HG03025 (cell line): ENCODE measurements at regions not wholly inside any gene's neighbourhood (a gene's known extent, or its start where the extent isn't known, plus 50 kb on each side); places are given as distances from the start of the nearest gene placed in this dataset.

Experiments
- ATAC-seq: cut with Tn5 transposase; IDR thresholded peaks from one replicate; pipeline ENCODE4 v1.9.1; 2021; ENCODE audit warnings: mild to moderate bottlenecking, moderate library complexity; ENCODE audit not compliant: unreplicated experiment, low FRiP score

DNA sequence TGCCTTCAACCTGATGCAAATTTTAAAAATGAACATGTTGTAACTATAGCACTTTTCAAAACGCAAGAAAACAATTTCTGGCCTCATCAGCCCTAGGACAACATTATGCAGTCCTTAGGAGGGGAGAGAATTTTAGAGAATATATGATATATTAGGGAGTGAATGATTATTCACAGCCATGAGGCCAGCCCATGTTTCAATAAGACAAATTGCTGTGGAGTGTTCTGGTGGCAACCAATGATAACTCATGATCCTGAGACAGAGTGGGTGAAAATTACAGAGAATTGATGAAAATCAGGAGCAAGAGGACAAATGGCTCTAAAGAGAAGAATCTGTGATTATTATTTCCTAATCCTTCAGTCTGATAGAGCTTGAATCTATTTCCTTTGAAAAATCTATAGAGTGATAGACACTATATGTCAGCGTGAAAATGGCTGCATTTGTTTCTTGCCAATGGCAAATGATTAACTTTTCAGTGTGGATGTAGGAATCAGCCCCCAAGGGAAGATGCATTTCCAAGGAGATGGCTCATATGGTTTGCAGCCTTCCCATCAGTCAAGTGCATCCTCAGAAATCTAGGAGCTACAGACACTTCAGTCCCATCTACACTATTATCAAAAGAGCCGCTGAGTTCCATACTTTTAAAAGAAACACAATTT is 761.0 kb upstream of the ARRDC4 start:
- ATAC-seq = no peak

DNA sequence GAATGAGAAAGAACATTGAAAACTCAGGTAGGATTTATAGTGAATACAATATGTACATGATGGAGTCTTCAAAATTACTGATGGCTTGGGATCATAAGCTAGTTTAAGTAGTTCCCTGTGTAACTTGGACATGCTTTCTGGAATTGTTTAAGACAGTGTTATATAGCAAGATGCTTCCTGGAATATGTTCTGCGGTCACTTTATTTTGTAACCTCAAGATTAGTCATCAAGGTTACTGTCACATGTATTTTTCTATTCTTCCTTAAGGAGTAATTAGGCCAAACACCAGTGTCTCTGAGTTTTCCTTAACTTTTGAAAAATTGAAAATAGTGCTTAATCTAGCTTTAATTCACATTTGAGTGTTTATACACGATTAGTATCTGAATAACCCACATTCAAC is 760.3 kb upstream of the ARRDC4 start:
- ATAC-seq = no peak

DNA sequence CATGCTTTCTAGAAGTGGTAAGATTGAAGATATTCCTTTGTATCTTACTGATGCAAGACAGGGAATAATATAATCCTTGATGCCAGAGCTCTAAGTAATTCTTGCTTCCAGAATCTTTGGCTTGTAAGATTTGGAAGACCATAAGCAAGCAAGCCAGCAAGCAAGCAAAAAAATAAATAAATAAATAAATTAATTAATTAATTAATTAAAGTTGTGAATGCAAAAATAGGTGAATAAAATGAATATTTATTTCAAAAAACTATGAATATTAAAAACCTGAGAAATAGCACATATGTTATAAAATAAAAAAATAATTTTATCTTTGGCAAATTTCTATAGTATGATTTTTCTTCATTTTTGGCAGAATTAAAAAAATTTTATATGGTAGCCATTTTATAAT is 750.2 kb upstream of the ARRDC4 start:
- no peak for ATAC-seq

DNA sequence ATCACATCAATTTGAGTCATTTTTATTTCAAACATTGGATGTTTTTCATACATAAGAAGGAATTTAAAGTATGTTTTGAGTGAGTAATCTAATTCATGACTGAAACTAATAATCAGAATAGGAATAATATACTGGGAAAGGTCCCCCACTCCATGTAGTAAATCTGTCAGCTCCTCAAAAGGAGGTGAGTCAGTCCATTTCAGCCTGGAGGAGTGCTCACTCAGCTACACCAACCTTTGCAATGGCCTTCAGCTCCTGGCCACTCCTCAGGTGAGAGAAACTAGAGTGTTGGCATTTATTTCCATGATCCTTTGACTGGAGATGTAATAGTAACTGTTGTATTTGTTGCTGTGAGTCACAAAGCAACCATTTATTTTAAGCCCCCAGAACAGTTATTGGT is 744.9 kb upstream of the ARRDC4 start:
- ATAC-seq = no peak

DNA sequence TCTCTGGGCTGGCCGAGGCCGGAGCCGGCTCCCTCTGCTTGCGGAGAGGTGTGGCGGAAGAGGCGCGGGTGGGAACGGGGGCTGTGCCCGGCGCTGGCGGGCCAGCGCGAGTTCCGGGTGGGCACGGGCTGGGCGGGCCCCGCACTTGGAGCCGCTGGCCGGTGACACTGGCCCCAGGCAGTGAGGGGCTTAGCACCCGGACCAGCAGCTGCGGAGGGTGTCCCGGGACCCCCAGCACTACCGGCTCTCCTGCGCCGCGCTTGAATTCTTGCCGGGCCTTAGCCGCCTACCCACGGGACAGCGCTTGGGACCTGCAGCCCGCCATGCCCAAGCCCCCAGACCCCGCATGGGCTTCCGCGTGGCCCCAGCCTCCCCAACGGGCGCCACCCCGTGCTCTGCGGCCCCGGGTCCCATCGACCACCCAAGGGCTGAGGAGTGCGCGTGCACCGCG is 736.3 kb upstream of the ARRDC4 start:
- no peak for ATAC-seq

DNA sequence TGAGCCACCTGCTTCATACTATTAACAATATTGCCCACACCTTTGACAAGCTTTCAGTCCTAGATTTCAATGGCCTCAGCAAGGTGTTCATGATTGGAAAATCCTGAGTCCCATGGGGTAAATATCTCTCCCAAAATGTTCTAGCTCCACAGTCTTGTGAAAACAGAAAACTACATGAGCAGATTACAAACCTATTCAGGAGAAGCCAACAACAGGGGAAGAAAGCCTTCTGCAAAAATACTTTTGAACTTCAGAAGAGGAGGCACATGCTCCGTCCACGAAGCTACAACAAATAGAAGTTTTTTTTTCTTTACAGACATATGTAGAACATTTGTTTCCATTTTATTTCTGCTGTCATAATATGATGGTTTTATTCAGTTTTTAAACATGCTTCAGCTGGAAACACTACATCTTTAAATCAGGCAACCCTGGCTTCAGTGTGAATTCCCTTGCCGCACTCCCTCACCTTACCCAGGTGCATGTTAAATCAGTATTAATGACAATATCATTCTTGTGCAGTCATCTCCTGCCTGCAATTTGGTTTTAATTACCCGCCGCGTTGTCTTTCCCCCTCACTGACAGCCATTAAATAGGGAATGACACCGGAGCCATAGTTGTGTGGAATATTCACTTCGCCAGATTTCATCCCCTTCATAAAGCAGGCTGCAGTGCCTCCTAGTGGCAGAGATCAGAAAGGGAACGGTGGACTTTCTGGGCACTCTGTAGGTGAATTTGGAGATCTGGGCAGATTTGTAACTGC is 725.5 kb upstream of the ARRDC4 start:
- ATAC-seq = no peak

DNA sequence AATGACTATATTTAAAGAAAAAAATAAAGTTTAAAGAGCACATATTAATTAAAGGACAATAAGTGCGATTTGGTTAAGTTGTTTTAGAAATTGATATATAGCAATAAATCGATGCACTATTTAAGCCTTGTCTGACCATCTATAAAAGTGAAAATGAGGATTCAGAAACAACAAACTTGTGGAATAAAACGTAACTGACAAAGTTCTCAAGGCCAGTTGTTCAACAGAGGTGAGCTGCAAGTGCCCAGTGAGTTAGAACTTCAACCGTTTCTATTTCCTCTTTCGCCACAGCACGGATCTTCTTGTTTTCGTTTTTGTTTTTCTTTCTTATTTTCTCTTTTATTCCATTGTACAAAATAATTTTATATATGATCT is 724.9 kb upstream of the ARRDC4 start:
- no peak for ATAC-seq

DNA sequence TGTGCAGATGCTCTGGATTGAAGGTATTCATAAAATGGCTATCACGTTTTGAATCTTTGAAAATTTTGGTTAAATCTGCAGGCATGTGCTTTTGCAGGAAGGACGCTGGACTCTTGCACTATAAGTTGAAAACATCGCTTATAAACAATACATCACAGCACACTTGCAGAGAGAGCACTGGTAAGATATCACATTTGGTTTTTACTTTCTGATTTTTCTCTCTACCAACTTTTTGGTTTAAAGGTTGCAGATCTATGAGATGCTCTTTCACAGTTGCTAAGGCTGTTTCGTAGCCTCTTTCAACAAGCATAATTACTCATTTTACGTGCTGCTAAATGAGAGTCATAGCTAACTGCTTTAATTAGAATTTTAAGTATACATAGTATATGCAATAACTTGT is 724.4 kb upstream of the ARRDC4 start:
- ATAC-seq = no peak

DNA sequence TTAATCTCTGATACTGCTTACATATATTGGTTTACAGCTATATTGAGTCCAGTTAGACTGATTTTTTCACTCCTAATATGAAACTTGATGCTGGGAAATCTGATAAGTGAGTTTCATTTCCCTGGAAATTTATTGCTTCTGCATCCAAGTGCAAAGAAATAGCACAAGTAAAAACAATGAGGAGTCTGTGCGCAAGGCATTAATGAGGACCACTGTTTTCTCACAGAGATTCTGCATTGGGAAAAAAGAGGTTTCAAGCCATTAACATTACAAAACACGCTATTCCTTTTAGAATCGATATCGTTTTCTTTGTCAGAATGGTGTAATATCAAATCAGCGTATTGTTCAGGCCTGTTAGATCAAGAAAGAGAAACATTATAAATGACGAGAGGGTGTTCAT is 723.3 kb upstream of the ARRDC4 start:
- no peak for ATAC-seq

DNA sequence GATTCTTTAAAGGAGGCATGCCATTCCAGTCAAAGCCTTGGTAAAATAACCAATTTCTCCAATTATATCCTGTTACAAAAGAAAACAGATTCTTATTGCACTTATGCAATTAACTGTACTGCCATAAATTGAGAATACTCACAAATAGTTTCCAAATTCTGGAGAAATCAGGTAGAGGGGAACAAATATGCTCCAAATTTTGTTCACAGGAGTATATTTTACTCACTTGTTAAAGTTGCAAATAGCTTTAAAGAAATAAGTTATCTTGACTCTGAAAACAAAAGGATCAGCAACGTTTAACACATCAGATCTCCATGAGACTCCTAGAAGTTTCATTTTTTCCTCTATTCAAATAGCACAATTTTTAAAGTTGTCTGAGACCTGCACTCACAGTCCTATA is 712.1 kb upstream of the ARRDC4 start:
- ATAC-seq = no peak

DNA sequence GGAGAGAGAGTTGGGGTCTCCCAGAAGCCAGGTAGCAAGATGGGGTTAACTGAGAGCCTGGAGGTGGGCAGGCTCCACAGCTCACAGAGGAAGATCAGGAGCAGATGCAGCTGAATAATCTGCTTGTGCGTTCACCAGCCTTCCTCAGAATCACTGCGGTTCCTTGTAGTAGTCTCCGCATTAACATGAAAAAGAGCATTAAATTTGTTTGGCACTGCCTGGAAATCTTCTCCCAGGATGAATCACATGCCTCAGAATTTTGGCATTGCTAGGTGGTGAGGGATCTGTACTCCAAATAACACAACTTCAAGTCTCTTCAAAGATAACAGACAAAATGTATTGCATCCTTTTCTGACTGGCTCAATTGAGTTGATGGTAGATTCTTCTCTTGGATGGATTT is 700.6 kb upstream of the ARRDC4 start:
- ATAC-seq = no peak

DNA sequence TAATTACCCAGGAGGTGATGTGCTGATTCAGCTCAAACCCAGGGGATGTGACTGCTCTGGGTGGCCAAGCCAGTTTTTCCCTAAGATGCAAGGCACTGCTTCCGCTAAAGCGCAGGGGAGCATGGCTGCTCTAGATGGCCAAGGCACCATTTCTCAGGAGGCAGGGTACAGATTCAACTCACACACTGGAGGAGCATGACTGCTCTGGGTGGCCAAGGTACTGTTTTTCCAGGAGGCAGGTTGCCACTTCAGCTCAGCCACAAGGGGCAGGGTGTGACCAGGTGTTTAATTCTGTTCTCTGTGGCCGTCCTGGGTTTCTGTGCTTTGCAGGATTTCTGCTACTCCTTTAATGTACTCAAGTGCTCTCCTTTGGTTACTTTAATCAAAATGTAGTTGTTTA is 659.3 kb upstream of the ARRDC4 start:
- ATAC-seq = no peak

DNA sequence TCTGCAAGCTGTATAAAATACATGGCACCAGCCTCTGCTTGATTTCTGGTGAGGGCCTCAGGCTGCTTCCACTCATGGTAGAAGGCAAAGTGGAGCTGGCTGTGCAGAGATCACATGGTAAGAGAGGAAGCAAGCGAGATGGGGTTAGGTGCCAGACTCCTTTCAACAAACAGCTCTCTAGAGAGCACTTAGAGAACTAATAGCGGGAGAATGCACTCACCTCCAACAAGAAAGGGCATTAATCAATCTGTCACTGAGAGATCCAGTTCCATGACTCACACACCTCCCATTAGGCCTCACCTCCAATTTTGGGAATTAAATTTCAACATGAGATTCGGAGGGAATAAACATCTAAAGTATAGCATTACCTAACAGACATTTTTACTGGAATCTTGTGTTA is 644.1 kb upstream of the ARRDC4 start:
- ATAC-seq = no peak

DNA sequence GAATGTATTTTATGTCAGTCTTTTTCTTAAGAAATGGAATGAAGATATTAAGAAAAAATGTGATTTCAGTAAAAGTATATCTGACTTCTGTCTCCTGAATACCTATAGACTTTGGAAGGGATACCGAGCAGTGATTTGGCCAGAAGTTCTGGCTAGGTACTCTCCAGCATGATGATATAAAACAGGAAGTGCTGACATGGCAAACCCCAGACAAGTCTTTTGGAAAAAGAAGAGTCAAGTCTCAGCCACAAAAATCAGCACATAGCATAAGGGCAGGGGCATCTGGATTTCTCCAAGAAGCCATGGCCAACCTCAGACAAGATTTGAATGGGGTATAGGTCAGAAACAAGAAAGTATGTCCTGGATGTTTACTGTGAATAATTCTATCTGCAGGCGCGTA is 643.3 kb upstream of the ARRDC4 start:
- ATAC-seq = no peak

DNA sequence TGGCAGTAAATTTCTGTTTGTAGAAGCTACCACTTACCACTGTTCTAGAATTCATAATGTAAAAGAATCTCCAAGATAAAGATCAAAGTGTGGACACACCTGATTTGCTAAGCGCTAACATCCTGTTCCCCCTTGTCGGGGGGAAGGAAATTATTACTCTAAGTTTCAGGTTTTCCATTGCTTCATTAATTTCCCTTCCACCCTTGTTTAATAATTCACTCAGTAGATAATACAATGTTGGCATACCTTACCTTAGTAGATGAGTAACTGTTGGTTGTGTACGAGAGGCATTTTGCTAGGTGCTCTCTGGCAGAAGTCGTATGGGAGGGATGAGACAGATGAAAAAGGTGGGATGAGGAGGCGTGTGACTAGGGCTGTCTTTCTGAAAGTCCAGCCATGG is 641.2 kb upstream of the ARRDC4 start:
- ATAC-seq = no peak

DNA sequence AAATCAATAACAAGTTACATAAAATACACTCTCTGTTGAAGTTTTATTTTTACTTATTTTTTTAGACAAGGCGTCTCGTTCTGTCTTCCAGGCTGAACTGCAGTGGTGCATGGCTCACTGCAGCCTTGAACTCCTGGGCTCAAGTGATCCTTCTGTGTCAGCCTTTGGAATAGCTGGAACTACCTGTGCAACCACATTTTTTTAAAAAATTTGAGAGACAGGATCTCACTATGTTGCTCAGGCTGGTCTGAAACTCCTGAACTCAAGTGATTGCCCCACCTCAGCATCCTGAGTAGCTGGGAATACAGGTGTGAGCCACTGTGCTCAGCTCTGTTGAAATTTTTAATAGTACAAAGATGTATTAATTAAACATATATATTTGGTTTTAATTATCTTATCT is 614.3 kb upstream of the ARRDC4 start:
- ATAC-seq = no peak

DNA sequence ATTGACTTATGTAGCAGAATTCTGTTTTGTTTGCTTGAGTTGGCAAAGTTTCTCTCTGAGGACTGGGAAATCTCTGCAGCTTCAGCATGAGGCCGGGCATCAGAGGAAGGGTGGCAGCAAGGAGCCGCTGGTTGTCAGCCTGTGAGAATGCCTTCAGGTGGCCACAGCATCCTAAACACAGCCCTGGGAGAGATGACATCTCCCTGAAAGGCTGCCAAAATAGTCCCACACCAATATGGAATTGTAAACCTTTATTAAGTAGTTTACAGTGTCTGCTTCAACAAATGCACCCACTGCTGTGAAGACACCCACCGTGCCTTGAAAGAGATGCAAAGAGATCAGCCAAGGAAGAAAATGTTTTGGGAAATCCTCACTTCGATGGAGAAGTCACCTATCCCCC is 609.7 kb upstream of the ARRDC4 start:
- no peak for ATAC-seq

DNA sequence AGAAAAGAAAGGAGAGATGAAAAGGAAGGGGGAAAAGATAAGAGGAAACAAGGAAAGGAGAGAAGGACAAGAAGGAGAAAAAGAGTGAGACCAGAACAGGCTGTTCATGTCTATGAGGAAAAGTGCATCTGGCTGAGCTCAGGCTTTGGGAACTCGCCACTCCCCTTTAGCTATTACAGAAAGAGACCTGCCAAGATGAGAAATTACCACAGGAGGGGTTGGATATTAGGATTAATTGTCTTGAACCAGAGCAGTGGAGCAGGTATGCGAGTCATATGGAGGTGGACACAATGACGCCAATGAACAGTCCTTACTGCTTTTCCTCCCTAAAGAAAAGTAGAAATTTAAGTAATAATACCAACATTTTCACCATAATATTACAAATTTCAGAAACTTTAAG is 577.0 kb upstream of the ARRDC4 start:
- ATAC-seq = no peak

DNA sequence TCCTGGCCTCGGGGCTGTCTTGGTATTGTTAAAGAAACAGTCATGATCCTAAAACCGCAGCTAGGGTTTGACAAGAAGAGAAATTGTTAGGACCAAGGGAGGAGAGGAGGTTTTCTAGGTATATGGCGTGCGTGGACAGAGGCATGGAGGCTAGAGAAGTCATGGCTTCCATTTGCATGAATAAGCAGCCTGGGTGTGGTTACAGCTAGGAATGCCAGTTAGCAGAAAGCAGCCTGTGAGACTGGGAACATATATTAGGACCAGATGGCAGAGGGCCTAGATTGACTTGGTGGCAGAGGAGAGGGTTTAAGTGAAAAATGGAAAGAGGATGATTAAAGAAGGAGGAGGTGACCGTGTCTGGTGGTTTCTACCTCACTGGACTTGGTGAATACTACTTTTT is 573.6 kb upstream of the ARRDC4 start:
- ATAC-seq = no peak

DNA sequence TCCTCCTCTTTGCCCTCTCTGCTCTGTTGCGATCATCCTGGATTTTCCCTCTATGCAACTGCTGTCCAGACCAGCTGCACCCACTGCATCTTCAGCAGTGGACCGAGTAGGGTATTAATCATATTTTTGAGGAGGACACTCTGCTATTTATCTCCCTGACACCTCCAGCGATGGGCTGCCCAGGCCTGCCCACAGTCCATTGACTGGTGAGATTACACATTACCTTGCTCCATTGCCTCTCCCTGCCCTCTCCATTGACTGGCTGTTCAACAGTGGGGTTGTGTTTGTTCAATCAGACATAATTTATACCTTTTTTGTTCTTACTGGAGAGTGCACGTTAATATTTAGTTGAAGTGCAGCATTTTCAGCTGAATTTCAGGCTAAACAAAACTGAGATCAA is 559.3 kb upstream of the ARRDC4 start:
- ATAC-seq = no peak

DNA sequence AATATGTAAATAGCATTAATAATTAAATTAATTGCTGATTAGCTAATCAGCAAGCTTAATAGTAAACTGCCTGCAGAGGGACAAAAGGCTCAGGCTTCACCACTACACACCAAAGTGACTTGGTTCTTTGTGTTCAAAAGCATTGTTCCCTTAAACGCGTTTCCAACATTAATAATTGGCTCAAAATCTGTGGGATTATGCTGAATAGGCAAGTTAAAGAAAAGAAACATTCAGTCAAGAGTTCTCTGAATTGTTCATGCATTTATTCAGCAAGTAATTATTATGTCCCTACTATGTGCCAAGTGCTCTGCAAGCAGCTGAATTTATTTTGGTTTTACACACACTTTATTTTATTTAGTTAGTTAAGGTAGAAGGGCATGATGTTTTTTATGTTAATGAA is 558.5 kb upstream of the ARRDC4 start:
- no peak for ATAC-seq

DNA sequence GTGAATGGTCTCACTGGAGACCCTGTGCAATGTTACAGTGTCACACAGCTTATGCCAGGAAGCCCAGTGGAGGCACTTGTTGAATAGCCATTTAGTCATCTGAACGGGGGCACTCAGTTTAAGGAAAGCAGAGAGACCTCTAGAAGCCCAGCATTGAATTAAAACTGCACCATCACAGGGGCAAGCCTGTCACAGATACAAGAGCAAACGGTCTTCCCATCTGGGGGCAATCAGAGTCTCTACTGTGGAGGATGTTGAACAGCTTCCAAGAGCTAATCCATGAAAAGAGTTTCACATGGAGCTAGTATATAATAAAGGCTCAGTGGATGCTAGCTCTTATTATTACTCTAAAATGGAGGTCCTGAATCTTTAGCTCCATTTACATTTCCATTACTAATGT is 553.7 kb upstream of the ARRDC4 start:
- ATAC-seq = no peak
